ENCODE measurements at regions not wholly inside any gene's neighbourhood (a gene's known extent, or its start where the extent isn't known, plus 50 kb on each side); places are given as distances from the start of the nearest gene placed in this dataset.

DNA sequence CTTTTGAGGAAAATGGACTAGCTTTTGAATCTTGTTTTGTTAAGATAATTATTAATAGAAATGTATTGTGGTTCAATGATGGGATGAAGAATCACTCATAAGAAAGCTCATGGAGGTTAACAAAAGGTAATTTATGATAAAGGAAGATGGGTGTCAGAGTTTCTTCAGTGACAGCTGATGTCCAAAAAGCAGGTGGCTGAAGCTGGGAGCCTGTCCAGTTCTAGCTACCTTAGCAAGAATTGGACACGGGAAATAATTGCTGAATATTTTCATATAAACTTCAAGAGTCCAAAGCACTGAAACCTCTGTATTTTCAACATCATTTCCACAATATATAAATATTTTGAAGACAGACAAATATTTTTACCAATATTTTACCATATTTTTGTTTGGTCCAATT, 1505.8 kb upstream of the SLC39A10 start:
- DNase-seq, result no peak
- no peaks in the 10 kb centered on the region for H3K4me1 ChIP-seq
- TF ChIP-seq, protein P1, sequence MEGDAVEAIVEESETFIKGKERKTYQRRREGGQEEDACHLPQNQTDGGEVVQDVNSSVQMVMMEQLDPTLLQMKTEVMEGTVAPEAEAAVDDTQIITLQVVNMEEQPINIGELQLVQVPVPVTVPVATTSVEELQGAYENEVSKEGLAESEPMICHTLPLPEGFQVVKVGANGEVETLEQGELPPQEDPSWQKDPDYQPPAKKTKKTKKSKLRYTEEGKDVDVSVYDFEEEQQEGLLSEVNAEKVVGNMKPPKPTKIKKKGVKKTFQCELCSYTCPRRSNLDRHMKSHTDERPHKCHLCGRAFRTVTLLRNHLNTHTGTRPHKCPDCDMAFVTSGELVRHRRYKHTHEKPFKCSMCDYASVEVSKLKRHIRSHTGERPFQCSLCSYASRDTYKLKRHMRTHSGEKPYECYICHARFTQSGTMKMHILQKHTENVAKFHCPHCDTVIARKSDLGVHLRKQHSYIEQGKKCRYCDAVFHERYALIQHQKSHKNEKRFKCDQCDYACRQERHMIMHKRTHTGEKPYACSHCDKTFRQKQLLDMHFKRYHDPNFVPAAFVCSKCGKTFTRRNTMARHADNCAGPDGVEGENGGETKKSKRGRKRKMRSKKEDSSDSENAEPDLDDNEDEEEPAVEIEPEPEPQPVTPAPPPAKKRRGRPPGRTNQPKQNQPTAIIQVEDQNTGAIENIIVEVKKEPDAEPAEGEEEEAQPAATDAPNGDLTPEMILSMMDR (IDR thresholded peaks at IDR 0.05 in 4 of 5, conservative IDR thresholded peaks at IDR 0.05 in 1 of 5), result no peak
- TF ChIP-seq POLR2A (IDR thresholded peaks at IDR 0.05), result no peak
- no peaks in the 10 kb centered on the region for H3K36me3 ChIP-seq
- H3K27me3 ChIP-seq, result no peaks in the 10 kb centered on the region
- intact Hi-C loops (cut with DNase I; ENCODE audit: low total_unique reads) (no loop called here), in situ Hi-C loops (cut with MboI; ENCODE audit: low sequenced_read_pairs in 4 of 4) (no loop called here)
- no peak overlapping the region for H3K4me3 ChIP-seq
- no peaks in the 10 kb centered on the region for H3K9me3 ChIP-seq
- H3K27ac ChIP-seq, result no peak overlapping the region
- ATAC-seq, result no peak

DNA sequence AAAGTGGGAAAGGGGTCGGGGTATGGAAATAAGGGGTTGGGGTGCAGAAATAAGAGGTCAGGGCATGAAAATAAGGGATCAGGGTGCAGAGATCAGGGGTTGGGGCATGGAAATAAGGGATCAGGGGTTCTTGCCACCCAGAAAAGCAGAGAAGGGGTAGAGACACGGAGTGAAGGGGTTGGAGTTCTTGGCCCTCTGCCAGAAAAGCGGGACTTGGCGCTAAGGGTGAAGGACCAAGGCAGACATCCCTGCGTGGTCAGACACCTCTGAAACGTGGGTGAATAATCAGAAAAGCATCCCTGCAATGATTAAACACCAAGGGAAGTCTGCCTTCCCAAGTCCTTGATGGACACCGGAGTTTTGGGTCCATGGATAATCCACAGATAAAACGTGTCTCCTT, 1521.6 kb upstream of the SLC39A10 start:
- Histone ChIP-seq H3K27me3 (no peaks in the 10 kb centered on the region), H3K9me3 (no peaks in the 10 kb centered on the region), H3K36me3 (no peaks in the 10 kb centered on the region), H3K4me1 (no peaks in the 10 kb centered on the region), H3K4me3 (no peak overlapping the region), H3K27ac (no peak overlapping the region)
- TF ChIP-seq, protein P1 (IDR thresholded peaks at IDR 0.05 in 4 of 5, conservative IDR thresholded peaks at IDR 0.05 in 1 of 5), result no peak
- no peak for TF ChIP-seq POLR2A (IDR thresholded peaks at IDR 0.05)
- no peak for ATAC-seq
- in situ Hi-C loops (cut with MboI; ENCODE audit: low sequenced_read_pairs in 4 of 4) (no loop called here), intact Hi-C loops (cut with DNase I; ENCODE audit: low total_unique reads) (no loop called here)
- no peak for DNase-seq

DNA sequence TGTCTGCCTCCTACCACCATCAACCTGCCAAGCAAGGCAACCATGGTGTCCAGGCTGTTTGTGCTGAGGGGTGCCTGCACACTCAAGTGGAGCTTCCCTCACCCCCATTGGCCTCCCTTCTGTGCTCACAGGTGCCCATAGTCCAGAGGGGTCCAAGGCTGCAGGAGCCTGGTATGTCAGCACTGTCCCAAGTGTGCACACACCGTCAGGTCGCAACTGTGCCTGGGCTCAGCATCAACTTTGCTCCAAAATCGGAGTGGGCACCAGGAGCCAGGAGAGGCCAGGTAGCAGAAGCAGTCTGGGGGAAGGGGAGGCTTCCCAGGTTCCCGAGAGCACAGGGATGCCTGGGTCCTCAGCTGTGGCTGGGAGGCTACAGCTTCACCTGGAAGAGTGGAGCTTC, 1528.2 kb upstream of the SLC39A10 start:
- TF ChIP-seq POLR2A (IDR thresholded peaks at IDR 0.05), result no peak
- TF ChIP-seq, protein P1 (IDR thresholded peaks at IDR 0.05 in 4 of 5, conservative IDR thresholded peaks at IDR 0.05 in 1 of 5), result no peak
- Histone ChIP-seq H3K4me3 (no peak overlapping the region), H3K4me1 (no peaks in the 10 kb centered on the region), H3K9me3 (no peaks in the 10 kb centered on the region), H3K27ac (no peak overlapping the region), H3K36me3 (no peaks in the 10 kb centered on the region), H3K27me3 (no peaks in the 10 kb centered on the region)
- DNase-seq (no peak), ATAC-seq (no peak)
- intact Hi-C loops (cut with DNase I; ENCODE audit: low total_unique reads) (no loop called here), in situ Hi-C loops (cut with MboI; ENCODE audit: low sequenced_read_pairs in 4 of 4) (no loop called here)

DNA sequence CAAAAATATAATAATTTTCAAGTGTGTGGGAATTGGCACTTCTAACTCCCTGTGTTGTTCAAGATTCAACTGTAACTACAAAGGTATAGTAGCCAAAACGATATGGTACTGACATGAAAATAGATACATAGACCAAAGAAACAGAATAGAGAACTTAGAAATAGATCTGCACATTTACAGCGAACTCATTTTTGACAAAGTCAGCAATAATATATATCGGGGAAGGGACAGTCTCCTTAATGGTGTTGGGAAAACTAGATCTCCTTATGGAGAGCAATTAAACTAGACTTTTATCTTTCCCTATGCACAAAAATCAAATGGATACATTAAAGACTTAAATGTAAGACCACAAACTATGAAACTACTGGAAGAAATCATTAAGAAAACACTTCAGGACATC, 1530.6 kb upstream of the SLC39A10 start:
- DNase-seq (no peak), ATAC-seq (no peak)
- Histone ChIP-seq H3K9me3 (no peaks in the 10 kb centered on the region), H3K36me3 (no peaks in the 10 kb centered on the region), H3K4me3 (no peak overlapping the region), H3K27ac (no peak overlapping the region), H3K4me1 (no peaks in the 10 kb centered on the region), H3K27me3 (no peaks in the 10 kb centered on the region)
- intact Hi-C loops (cut with DNase I; ENCODE audit: low total_unique reads) (no loop called here), in situ Hi-C loops (cut with MboI; ENCODE audit: low sequenced_read_pairs in 4 of 4) (no loop called here)
- TF ChIP-seq, protein P1 (IDR thresholded peaks at IDR 0.05 in 4 of 5, conservative IDR thresholded peaks at IDR 0.05 in 1 of 5), result no peak
- no peak for TF ChIP-seq POLR2A (IDR thresholded peaks at IDR 0.05)

DNA sequence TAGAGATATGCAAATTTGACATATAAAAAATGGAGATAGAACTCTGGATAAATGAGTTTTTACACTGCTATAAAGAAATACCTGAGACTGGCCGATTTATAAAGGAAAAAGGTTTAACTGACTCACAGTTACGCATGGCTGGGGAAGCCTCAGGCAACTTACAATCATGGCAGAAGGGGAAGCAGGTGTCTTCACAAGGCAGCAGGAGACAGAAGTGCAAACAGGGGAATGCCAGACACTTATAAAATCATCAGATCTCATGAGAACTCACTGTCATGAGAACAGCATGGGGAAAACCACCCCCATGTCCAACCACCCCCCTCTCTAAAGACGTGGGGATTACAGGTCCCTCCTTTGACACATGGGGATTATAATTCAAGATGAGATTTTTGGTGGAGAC, 1540.2 kb upstream of the SLC39A10 start:
- intact Hi-C loops (cut with DNase I; ENCODE audit: low total_unique reads) (no loop called here), in situ Hi-C loops (cut with MboI; ENCODE audit: low sequenced_read_pairs in 4 of 4) (no loop called here)
- DNase-seq, result no peak
- H3K9me3 ChIP-seq, result no peaks in the 10 kb centered on the region
- no peak for ATAC-seq
- H3K36me3 ChIP-seq, result no peaks in the 10 kb centered on the region
- no peaks in the 10 kb centered on the region for H3K27me3 ChIP-seq
- no peak overlapping the region for H3K27ac ChIP-seq
- H3K4me1 ChIP-seq, result no peaks in the 10 kb centered on the region
- TF ChIP-seq POLR2A (IDR thresholded peaks at IDR 0.05), result no peak
- TF ChIP-seq, protein P1 (IDR thresholded peaks at IDR 0.05 in 4 of 5, conservative IDR thresholded peaks at IDR 0.05 in 1 of 5), result no peak
- no peak overlapping the region for H3K4me3 ChIP-seq
